ENCODE measurements at regions not wholly inside any gene's neighbourhood (a gene's known extent, or its start where the extent isn't known, plus 50 kb on each side); places are given as distances from the start of the nearest gene placed in this dataset.

- no peak overlapping the region for H3K4me3 ChIP-seq (ENCODE audit: low read depth, low read length)
- DNase-seq (ENCODE audit: low read depth, low spot score) = no peak
- TF ChIP-seq, protein P1, sequence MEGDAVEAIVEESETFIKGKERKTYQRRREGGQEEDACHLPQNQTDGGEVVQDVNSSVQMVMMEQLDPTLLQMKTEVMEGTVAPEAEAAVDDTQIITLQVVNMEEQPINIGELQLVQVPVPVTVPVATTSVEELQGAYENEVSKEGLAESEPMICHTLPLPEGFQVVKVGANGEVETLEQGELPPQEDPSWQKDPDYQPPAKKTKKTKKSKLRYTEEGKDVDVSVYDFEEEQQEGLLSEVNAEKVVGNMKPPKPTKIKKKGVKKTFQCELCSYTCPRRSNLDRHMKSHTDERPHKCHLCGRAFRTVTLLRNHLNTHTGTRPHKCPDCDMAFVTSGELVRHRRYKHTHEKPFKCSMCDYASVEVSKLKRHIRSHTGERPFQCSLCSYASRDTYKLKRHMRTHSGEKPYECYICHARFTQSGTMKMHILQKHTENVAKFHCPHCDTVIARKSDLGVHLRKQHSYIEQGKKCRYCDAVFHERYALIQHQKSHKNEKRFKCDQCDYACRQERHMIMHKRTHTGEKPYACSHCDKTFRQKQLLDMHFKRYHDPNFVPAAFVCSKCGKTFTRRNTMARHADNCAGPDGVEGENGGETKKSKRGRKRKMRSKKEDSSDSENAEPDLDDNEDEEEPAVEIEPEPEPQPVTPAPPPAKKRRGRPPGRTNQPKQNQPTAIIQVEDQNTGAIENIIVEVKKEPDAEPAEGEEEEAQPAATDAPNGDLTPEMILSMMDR (IDR thresholded peaks at IDR 0.05; ENCODE audit: low read depth, low read length) = no peak
- in situ Hi-C loops (cut with HindIII; ENCODE audit: low sequenced_read_pairs) = no loop called here
Observed at GRCh38 chr5:5591567-5591966, 169.1 kb downstream of the ICE1 start.

DNA sequence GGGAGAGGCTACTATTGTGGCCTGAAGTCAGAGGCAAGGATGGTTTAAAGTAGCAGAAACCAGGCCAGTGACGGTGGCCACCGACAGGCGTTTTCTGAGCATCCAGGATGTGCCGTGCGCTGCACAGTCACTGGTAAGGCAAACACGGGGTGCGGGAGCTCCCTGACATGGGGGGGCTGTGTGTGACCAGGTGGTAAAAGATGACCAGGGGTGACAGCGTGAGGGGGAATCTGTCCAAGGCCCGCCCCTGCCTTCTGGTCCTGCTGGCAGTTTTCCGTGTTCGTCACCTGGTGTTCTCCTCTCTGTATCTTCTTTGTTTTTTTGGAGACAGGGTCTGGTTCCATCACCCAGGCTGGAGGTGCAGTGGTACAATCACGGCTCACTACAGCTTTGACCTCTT, 167.4 kb downstream of the ICE1 start:
- no peak for DNase-seq (ENCODE audit: low read depth, low spot score)
- TF ChIP-seq, protein P1 (IDR thresholded peaks at IDR 0.05; ENCODE audit: low read depth, low read length) = no peak
- H3K4me3 ChIP-seq (ENCODE audit: low read depth, low read length) = no peak overlapping the region
- in situ Hi-C loops (cut with HindIII; ENCODE audit: low sequenced_read_pairs) = no loop called here

DNA sequence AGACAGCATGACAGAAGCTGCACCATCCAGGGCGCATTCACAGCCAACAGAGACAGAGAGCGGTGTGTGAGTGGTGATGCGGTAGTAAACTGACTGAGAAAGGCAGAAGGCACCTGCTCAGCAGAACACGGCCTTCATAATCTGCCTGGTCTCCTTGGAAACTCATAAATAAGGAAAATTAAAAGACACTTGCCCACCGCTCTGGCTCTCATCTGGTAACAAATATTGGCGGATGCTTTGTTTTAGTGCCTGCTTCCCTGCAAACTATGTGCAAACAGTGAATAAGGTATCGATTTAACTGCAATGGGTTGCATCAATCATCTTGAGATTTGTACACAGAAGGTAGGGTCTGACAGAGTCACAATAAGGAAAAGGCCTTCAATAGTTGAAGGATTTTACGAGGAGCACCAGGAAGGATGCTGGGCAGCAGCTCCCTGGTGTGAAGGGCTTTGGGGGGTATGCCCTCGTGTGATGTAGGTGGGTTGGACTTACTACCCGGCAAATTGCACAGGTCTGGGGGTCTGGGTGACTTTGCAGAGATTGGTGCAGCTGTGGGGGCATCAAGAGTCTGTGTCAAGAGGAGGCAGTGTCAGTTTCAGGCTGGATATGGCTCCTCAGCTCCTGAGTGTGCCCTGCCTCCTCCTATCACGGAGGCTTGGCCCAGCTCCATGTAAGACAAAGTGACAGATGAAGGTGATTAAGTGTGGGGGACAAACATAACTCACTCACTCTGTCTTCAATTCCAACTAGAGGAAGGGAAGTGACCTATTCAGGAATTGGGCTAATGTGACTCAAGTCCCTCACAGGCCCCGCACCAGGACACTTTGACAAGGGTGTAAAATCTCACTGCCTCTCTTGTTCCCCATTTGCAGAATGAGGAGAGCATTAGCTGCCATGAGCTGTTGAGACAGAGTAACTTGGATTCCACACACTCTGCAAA, 166.7 kb downstream of the ICE1 start:
- H3K4me3 ChIP-seq (ENCODE audit: low read depth, low read length) = no peak overlapping the region
- in situ Hi-C loops (cut with HindIII; ENCODE audit: low sequenced_read_pairs) = no loop called here
- TF ChIP-seq, protein P1 (IDR thresholded peaks at IDR 0.05; ENCODE audit: low read depth, low read length) = no peak
- no peak for DNase-seq (ENCODE audit: low read depth, low spot score)

- no peak overlapping the region for H3K4me3 ChIP-seq (ENCODE audit: low read depth, low read length)
- in situ Hi-C loops (cut with HindIII; ENCODE audit: low sequenced_read_pairs) = no loop called here
- no peak for DNase-seq (ENCODE audit: low read depth, low spot score)
- TF ChIP-seq, protein P1 (IDR thresholded peaks at IDR 0.05; ENCODE audit: low read depth, low read length) = no peak
Observed at GRCh38 chr5:5588386-5588785, 165.9 kb downstream of the ICE1 start.

- TF ChIP-seq, protein P1 (IDR thresholded peaks at IDR 0.05; ENCODE audit: low read depth, low read length) = no peak
- in situ Hi-C loops (cut with HindIII; ENCODE audit: low sequenced_read_pairs) = no loop called here
- H3K4me3 ChIP-seq (ENCODE audit: low read depth, low read length) = no peak overlapping the region
- DNase-seq (ENCODE audit: low read depth, low spot score) = no peak
Observed at GRCh38 chr5:5587474-5587873, 165.0 kb downstream of the ICE1 start.

DNA sequence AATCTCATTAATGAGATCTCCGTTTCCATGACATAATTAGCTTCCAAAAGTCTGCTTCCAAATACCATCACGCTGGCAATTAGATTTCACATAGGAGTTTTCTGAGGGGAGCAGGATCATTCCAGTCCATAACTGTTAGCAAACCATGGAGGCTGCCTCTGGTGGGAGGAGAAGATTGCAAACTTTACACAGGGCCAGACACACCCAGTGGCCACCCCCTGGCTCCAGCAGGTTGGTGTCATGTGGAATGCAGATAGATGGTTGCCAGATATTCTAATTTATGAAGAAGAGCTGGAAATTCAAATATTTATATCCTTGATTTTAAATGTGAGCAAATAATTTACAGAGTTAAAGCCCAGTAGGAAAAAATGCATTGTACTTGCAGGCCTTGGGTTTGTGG, 164.2 kb downstream of the ICE1 start:
- DNase-seq (ENCODE audit: low read depth, low spot score) = no peak
- in situ Hi-C loops (cut with HindIII; ENCODE audit: low sequenced_read_pairs) = no loop called here
- TF ChIP-seq, protein P1 (IDR thresholded peaks at IDR 0.05; ENCODE audit: low read depth, low read length) = no peak
- H3K4me3 ChIP-seq (ENCODE audit: low read depth, low read length) = no peak overlapping the region

Data from astrocyte of the spinal cord (primary cell).